Neural crest cell (in vitro differentiated cells): ENCODE measurements at regions not wholly inside any gene's neighbourhood (a gene's known extent, or its start where the extent isn't known, plus 50 kb on each side); places are given as distances from the start of the nearest gene placed in this dataset.

Experiments used
- DNase-seq: peaks from one replicate; pipeline ENCODE4 v3.0.0; 2021; ENCODE audit warnings: low read depth, mixed read lengths, low spot score
- H3K27ac Mint-ChIP-seq: one replicate; pipeline ENCODE4 v1.8.0; 2021; ENCODE audit warnings: mild to moderate bottlenecking, mixed read lengths; ENCODE audit not compliant: unreplicated experiment
- H3K27me3 Mint-ChIP-seq: 2 replicates; pipeline ENCODE4 v1.8.0; 2021; ENCODE audit warnings: low read depth, mild to moderate bottlenecking, mixed read lengths
- H3K36me3 Mint-ChIP-seq: 2 replicates; pipeline ENCODE4 v1.8.0; 2021; ENCODE audit warnings: low read depth, mild to moderate bottlenecking, mixed read lengths
- H3K4me1 Mint-ChIP-seq: 2 replicates; pipeline ENCODE4 v1.8.0; 2021; ENCODE audit warnings: mixed read lengths
- H3K4me3 Mint-ChIP-seq: one replicate; pipeline ENCODE4 v1.8.0; 2021; ENCODE audit warnings: mild to moderate bottlenecking, mixed read lengths
- H3K9me3 Mint-ChIP-seq: 2 replicates; pipeline ENCODE4 v1.8.0; 2021; ENCODE audit warnings: mixed read lengths
- TF ChIP-seq, protein P1 (sequence below): fragments of 200-600 bp; sonication (generic); conservative IDR thresholded peaks from 2 replicates; pipeline ENCODE4 v1.5.0; 2021; ENCODE audit warnings: antibody characterized with exemption, mild to moderate bottlenecking

DNA sequence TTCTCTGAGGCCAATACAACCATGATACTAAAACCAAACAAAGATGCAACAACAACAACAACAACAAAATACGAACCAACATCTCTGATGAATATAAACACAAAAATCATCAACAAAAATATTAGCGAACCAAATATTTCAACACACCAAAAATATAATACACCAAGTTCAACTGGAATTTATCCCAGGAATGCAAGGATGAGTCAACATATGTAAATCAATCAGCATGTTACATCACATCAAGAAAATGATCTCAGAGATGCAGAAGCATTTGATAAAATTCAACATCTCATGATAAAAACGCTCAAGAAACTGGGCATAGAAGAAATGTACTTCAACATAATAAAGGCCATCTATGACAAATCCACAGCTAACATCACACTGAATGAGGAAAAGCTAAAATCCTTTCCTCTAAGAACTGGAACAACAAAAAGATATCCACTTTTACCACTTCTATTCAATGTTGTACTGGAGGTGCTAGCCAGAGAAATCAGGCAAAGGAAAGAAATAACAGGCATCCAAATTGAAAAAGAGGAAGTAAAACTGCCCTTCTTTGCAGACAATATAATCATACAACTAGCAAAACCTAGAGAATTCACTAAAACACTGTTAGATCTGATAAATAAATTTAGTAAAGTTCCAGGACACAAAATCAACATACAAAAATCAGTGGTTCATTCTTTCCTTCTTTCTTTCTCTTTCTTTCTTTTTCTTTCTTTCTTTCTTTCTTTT is 2448.7 kb upstream of the PCDH20 start:
- H3K4me3 Mint-ChIP-seq, result no peak overlapping the region

DNA sequence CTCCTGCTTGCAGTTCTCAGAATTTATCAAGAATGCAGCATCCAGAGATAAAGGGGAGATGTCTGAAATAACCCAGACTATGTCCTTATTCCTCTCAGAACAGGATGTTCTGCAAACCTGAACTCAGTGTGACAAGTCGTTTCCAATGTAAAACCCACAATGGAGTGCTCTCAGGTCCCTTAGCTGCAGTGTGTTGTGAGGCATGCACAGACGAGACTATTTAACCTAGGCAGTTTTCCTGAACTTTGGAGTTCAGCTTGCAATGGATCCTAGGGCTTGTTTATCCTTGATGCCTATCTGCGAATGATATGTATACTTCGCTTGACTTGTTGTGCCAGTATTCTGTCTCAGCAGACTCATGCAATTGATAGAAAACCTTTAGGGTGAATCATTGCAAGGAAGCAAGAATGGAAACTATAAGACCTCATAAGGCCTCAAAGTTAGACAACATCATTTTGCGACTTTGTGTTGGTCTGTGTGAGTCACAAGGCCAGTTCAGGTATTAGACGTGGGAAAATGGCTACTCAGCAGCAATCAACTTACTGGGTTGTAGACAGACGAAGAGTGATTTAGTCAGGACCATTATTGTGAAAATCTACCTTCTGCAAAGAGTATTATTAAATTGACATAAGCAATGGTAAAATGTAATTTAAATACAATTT is 2439.9 kb upstream of the PCDH20 start:
- Mint-ChIP-seq H3K4me1 (no peaks in the 10 kb centered on the region), H3K27ac (no peak overlapping the region), H3K36me3 (no peaks in the 10 kb centered on the region), H3K4me3 (no peak overlapping the region), H3K9me3 (no peaks in the 10 kb centered on the region), H3K27me3 (no peaks in the 10 kb centered on the region)
- TF ChIP-seq, protein P1, sequence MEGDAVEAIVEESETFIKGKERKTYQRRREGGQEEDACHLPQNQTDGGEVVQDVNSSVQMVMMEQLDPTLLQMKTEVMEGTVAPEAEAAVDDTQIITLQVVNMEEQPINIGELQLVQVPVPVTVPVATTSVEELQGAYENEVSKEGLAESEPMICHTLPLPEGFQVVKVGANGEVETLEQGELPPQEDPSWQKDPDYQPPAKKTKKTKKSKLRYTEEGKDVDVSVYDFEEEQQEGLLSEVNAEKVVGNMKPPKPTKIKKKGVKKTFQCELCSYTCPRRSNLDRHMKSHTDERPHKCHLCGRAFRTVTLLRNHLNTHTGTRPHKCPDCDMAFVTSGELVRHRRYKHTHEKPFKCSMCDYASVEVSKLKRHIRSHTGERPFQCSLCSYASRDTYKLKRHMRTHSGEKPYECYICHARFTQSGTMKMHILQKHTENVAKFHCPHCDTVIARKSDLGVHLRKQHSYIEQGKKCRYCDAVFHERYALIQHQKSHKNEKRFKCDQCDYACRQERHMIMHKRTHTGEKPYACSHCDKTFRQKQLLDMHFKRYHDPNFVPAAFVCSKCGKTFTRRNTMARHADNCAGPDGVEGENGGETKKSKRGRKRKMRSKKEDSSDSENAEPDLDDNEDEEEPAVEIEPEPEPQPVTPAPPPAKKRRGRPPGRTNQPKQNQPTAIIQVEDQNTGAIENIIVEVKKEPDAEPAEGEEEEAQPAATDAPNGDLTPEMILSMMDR, result no peak
- no peak for DNase-seq

More for the DNA sequence above, 2448.7 kb upstream of the PCDH20 start:
- Mint-ChIP-seq H3K36me3 (peaks cover 2% of the 10 kb centered on the region), H3K27ac (no peak overlapping the region), H3K4me1 (no peaks in the 10 kb centered on the region), H3K27me3 (no peaks in the 10 kb centered on the region), H3K9me3 (peaks cover 14% of the 10 kb centered on the region)
- TF ChIP-seq, protein P1, result no peak
- no peak for DNase-seq

DNA sequence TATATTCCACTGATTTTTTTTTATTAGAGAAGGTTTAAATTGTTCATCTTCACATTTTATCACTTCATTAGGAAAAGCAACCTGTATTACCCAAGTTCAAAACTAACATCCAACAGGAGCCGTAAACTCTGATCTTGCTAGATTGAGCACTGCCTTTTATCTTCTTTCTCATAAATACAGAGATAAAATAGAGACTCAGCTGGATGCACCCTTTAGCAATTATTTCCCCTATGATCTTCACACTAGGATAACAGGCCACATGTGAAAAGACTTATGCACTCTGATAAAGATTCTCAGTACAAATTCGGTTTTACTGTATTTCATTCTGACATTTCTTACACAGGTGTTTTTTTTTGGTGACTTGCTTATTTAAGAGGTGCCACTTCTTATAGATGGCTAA is 2438.2 kb upstream of the PCDH20 start:
- H3K4me3 Mint-ChIP-seq, result no peak overlapping the region
- H3K4me1 Mint-ChIP-seq, result no peaks in the 10 kb centered on the region
- H3K27me3 Mint-ChIP-seq, result no peaks in the 10 kb centered on the region
- DNase-seq, result no peak
- H3K9me3 Mint-ChIP-seq, result no peaks in the 10 kb centered on the region
- H3K27ac Mint-ChIP-seq, result no peak overlapping the region
- TF ChIP-seq, protein P1, result no peak
- no peaks in the 10 kb centered on the region for H3K36me3 Mint-ChIP-seq

DNA sequence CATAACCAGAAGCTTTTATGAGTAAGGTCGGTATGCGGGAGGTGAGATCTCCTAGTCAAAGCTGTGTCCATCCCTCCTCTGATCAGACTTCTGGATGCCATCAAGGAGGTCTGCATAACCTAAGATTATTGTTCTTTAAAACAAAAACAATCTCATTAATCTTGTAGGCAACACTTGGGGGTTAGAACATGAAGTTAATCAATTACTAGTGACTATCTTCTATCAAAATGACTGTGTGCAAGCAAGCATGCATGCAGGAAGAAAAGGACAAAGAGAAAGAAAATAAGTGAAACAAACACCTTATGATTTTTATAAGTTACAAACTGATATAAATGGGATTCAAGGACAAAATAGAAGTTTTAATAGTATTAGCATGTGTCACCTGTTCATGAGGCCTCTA is 2435.9 kb upstream of the PCDH20 start:
- H3K27me3 Mint-ChIP-seq, result no peaks in the 10 kb centered on the region
- H3K4me1 Mint-ChIP-seq, result no peaks in the 10 kb centered on the region
- H3K4me3 Mint-ChIP-seq, result no peak overlapping the region
- TF ChIP-seq, protein P1, result no peak
- no peaks in the 10 kb centered on the region for H3K9me3 Mint-ChIP-seq
- H3K36me3 Mint-ChIP-seq, result no peaks in the 10 kb centered on the region
- DNase-seq, result no peak
- no peak overlapping the region for H3K27ac Mint-ChIP-seq

DNA sequence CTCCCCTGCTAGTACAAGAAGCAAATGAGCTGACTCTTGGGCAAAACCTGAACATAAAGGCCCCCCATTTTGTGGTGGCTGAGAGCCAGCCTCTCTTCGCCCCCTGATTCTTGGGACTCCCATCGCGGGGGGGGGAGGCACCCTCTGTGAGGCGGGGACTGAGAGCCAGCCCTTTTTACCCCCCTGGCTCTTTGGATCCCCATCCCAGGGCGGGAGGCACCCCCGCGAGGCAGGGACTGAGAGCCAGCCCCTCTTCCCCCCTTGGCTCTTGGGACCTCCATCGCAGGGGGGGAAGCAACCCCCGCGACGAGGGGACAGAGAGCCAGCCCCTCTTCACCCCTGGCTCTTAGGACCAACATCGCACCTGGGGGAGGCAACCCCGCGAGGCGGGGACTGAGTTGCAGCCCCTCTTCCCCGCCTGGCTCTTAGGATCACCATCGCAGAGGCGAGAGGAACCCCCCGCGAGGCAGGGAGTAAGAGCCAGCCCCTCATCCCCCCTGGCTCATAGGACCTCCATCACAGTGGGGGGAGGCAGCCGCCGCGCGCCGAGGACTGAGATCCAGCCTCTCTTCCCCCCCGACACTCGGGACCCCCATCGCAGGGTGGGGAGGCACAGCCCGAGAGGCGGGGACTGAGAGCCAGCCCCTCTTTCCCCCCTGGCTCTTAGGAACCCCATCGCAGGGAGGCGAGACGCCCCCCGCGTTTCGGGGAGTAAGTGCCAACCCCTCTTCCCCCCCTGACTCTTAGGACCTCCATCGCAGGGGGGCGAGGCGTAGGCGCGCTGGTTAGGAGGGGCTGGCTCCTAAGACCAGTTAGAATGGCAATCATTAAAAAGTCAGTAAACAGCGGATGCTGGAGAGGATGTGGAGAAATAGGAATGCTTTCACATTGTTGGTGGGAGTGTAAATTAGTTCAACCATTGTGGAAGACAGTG is 2428.4 kb upstream of the PCDH20 start:
- H3K27ac Mint-ChIP-seq, result no peak overlapping the region
- TF ChIP-seq, protein P1, result no peak
- no peak overlapping the region for H3K4me3 Mint-ChIP-seq
- no peak for DNase-seq
- H3K36me3 Mint-ChIP-seq, result no peaks in the 10 kb centered on the region
- H3K9me3 Mint-ChIP-seq, result no peaks in the 10 kb centered on the region
- no peaks in the 10 kb centered on the region for H3K27me3 Mint-ChIP-seq
- no peaks in the 10 kb centered on the region for H3K4me1 Mint-ChIP-seq
